DMS153 (cell line): ENCODE measurements at regions not wholly inside any gene's neighbourhood (a gene's known extent, or its start where the extent isn't known, plus 50 kb on each side); places are given as distances from the start of the nearest gene placed in this dataset.

Source experiments
- DNase-seq: peaks from one replicate; lab custom pipeline; 2025; lab: John Stamatoyannopoulos, UW

- no peak for DNase-seq
These were observed 67.5 kb upstream of the MEOX2 start for GRCh38 chr7:15753887-15754579.

GRCh38 chr7:15752377-15752776 is 65.9 kb upstream of the MEOX2 start:
- no peak for DNase-seq

- DNase-seq: no peak
These were observed 64.8 kb upstream of the MEOX2 start for GRCh38 chr7:15751191-15751701.

DNA sequence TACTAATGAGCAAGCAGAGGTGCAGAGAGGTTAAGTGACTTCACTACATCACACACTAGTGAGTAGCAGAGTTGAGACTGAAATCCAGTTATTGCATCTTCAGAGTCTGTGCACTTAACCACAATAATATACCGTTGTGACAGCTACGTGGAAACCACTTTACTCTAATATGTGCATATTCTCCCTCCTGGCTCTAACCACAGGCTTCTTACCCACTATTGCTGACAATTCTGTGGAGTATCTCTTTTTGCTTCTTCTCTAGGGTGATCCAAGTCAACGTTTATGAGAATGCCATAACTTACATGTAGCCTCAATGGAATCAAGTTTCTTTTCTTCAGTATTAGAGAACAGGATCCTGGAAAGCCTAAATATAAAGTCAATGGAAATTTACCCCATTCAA is 64.2 kb upstream of the MEOX2 start:
- DNase-seq: no peak

GRCh38 chr7:15749631-15750030 is 63.1 kb upstream of the MEOX2 start:
- no peak for DNase-seq

- DNase-seq: no peak
These were observed 61.2 kb upstream of the MEOX2 start for GRCh38 chr7:15747712-15748111.

DNA sequence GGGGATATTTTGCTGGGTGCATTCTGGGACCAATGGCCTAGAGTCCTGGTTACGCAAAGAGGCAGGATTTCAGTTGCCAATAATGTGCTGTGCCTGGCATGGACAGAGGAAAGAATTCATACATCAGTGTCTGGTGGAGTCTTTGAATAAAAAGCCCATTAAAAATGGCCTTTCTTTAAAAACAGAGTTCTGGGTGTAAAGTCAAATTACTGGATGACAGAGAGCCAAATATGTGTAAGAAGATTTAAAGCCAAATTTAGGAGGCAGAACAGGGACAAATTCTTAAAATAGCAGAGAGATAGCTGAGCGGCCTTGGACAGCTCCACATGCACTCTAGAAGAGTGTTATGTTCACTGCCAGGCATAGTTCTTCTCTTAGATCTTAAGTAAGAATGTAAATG is 60.8 kb upstream of the MEOX2 start:
- no peak for DNase-seq

GRCh38 chr7:15743926-15744480 is 57.5 kb upstream of the MEOX2 start:
- DNase-seq: no peak

GRCh38 chr7:15737601-15738000 is 51.1 kb upstream of the MEOX2 start:
- no peak for DNase-seq
